ENCODE measurements at regions not wholly inside any gene's neighbourhood (a gene's known extent, or its start where the extent isn't known, plus 50 kb on each side); places are given as distances from the start of the nearest gene placed in this dataset.

GRCh38 chr5:116685931-116686330, 111.3 kb upstream of the SEMA6A start (continued):
- TF ChIP-seq PKNOX1 (IDR thresholded peaks at IDR 0.05) (no peak), ELK1 (IDR thresholded peaks at IDR 0.05; ENCODE audit: low read depth, low read length) (no peak), MXI1 (IDR thresholded peaks at IDR 0.05; ENCODE audit: low read depth, low read length) (no peak), SIN3A (IDR thresholded peaks at IDR 0.05; ENCODE audit: low read depth, low read length) (no peak), SUPT20H (IDR thresholded peaks at IDR 0.05; ENCODE audit: borderline replicate concordance, control insufficient read depth, low read depth, low read length) (no peak), CBX3 (IDR thresholded peaks at IDR 0.05; ENCODE audit: borderline replicate concordance, low read depth) (no peak), STAT1 (conservative IDR thresholded peaks at IDR 0.05) (no peak)

- DNase-seq (ENCODE audit: low read depth, low spot score) (no peak), ATAC-seq (no peak), FAIRE-seq (no peak)
- intact Hi-C loops (cut with micrococcal nuclease; ENCODE audit: unreplicated experiment) = no loop called here
- CTCF ChIA-PET = interaction anchor here (1.3 kb wide), 1 partner anchor 21 kb away, joined by 5 read pairs; no protein-coding TSS in a partner anchor
- in situ Hi-C loops (cut with MboI) = no loop called here
- Histone ChIP-seq H3K4me3 (no peak overlapping the region), H2AFZ (ENCODE audit: control insufficient read depth, low read depth, low read length) (no peak overlapping the region), H3K9me3 (replicated peaks; ENCODE audit: control insufficient read depth, insufficient read depth, low read length) (peaks cover 4% of the 10 kb centered on the region; the same call in 1 of the 3 replicates), H3K4me1 (ENCODE audit: control insufficient read depth, insufficient read depth, low read length) (peaks cover 20% of the 10 kb centered on the region), H3K79me2 (ENCODE audit: control insufficient read depth, insufficient read depth, low read length) (no peaks in the 10 kb centered on the region), H3K36me3 (ENCODE audit: control insufficient read depth in 2 of 2, insufficient read depth in 2 of 2, low read length in 1 of 2) (no peaks in the 10 kb centered on the region), H3K27ac (ENCODE audit: control insufficient read depth, insufficient read depth) (no peak overlapping the region), H3K27me3 (replicated peaks in 1 of 2; ENCODE audit: control insufficient read depth in 2 of 2, insufficient read depth in 2 of 2, low read length in 1 of 2) (no peaks in the 10 kb centered on the region), H3K4me2 (ENCODE audit: control insufficient read depth, insufficient read depth) (no peak overlapping the region), H4K20me1 (ENCODE audit: control insufficient read depth, insufficient read depth) (no peaks in the 10 kb centered on the region), H3K9ac (ENCODE audit: control insufficient read depth, insufficient read depth, low read length) (no peak overlapping the region)
- 88% methylated on average over 6 of the region's 6 CpGs for WGBS (ENCODE audit: insufficient coverage, insufficient replicate concordance, low lambda C conversion rate, missing lambda C conversion rate)
- POLR2A ChIA-PET = no interaction called here
- RAD21 ChIA-PET (ENCODE audit: unreplicated experiment) = no interaction called here
- SMC1A ChIA-PET (ENCODE audit: uncharacterized antibody, unreplicated experiment) = no interaction called here
- no TSS peak for BruUV-seq (replicated peaks)
- TF ChIP-seq NFIC (IDR thresholded peaks at IDR 0.05; ENCODE audit: low read depth, low read length) (no peak), PAX5 (IDR thresholded peaks at IDR 0.05; ENCODE audit: borderline replicate concordance, low read depth, low read length) (no peak), YY1 (IDR thresholded peaks at IDR 0.05; ENCODE audit: low read depth, low read length) (no peak), CBX3 (IDR thresholded peaks at IDR 0.05; ENCODE audit: borderline replicate concordance, low read depth) (no peak), MEF2B (IDR thresholded peaks at IDR 0.05; ENCODE audit: partially characterized antibody, poor library complexity, severe bottlenecking) (no peak), NFYA (IDR thresholded peaks at IDR 0.05; ENCODE audit: borderline replicate concordance, low read depth, low read length) (no peak), RELB (IDR thresholded peaks at IDR 0.05; ENCODE audit: low read depth) (no peak), SKIL (IDR thresholded peaks at IDR 0.05; ENCODE audit: low read depth, poor library complexity, severe bottlenecking) (no peak), RCOR1 (conservative IDR thresholded peaks at IDR 0.05; ENCODE audit: low read depth, low read length) (no peak), KDM1A (IDR thresholded peaks at IDR 0.05; ENCODE audit: borderline replicate concordance) (no peak), KAT2A (conservative IDR thresholded peaks at IDR 0.05; ENCODE audit: control insufficient read depth, low read depth, low read length) (no peak)
These were observed 110.4 kb upstream of the SEMA6A start for GRCh38 chr5:116685069-116685468.

All from GM12878 (cell line).